ENCODE measurements at regions not wholly inside any gene's neighbourhood (a gene's known extent, or its start where the extent isn't known, plus 50 kb on each side); places are given as distances from the start of the nearest gene placed in this dataset.

DNA sequence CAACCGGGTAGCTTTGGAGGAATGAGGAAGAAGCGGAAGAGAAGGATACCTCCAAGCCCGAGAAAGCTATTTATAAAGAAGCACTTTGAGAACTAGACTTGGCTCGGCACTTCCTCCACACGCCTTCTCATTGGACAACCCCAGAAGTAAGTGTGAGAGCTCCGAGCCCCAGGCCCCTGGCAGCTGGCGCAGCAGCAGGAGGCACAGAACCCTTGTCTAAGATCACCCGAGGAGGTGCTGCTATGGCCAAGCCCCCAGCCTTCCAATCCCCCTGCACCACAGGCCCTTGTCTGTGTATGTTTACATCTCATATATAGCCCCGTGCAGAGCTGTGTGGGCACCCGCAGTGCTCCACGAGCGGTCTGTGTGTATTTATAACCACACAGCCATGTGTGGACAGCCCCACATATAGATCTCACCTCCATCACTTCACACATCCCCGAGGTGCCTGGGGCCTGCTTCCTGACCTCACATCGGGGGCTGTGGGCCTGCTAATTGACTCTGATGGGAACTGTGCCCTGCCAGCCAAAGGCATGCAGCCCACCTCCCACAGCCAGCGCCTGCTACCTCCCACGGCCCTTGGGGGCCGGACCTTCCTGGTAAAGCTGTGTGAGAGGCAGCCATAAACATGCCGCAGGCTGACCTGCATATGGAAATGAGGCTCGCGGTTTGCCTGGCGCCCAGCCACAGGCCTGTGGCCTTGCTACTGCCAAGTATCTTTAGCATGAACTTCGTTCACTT is 96.1 kb downstream of the C17orf67 start:
- no peak for TF ChIP-seq EGR1 (IDR thresholded peaks at IDR 0.05)
- TF ChIP-seq, protein P1, sequence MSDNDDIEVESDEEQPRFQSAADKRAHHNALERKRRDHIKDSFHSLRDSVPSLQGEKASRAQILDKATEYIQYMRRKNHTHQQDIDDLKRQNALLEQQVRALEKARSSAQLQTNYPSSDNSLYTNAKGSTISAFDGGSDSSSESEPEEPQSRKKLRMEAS (IDR thresholded peaks at IDR 0.05): no peak
- no peak for TF ChIP-seq EP300 (IDR thresholded peaks at IDR 0.05; ENCODE audit: borderline replicate concordance)
